T-helper 2 cell treated with Interferon-gamma antibody and Interleukin-4, amounts not matched to agents 5 μg/mL and 100 μg/mL, for 36 hours (primary cell): ENCODE measurements at regions not wholly inside any gene's neighbourhood (a gene's known extent, or its start where the extent isn't known, plus 50 kb on each side); places are given as distances from the start of the nearest gene placed in this dataset.

Source experiments
- DNase-seq: peaks from one replicate; pipeline ENCODE4 v3.0.0; 2021; ENCODE audit warnings: low spot score
- H3K27ac Mint-ChIP-seq: one replicate; pipeline ENCODE4 v1.8.0; 2021; ENCODE audit warnings: mild to moderate bottlenecking, mixed read lengths
- H3K27me3 Mint-ChIP-seq: one replicate; pipeline ENCODE4 v1.8.0; 2021; ENCODE audit warnings: low read depth, mixed read lengths
- H3K36me3 Mint-ChIP-seq: one replicate; pipeline ENCODE4 v1.8.0; 2021; ENCODE audit warnings: low read depth, mixed read lengths
- H3K4me1 Mint-ChIP-seq: one replicate; pipeline ENCODE4 v1.8.0; 2021; ENCODE audit warnings: low read depth, mixed read lengths
- H3K4me3 Mint-ChIP-seq: one replicate; pipeline ENCODE4 v1.8.0; 2022; ENCODE audit warnings: mild to moderate bottlenecking, moderate library complexity, mixed read lengths
- H3K9me3 Mint-ChIP-seq: one replicate; pipeline ENCODE4 v1.8.0; 2021; ENCODE audit warnings: mixed read lengths

DNA sequence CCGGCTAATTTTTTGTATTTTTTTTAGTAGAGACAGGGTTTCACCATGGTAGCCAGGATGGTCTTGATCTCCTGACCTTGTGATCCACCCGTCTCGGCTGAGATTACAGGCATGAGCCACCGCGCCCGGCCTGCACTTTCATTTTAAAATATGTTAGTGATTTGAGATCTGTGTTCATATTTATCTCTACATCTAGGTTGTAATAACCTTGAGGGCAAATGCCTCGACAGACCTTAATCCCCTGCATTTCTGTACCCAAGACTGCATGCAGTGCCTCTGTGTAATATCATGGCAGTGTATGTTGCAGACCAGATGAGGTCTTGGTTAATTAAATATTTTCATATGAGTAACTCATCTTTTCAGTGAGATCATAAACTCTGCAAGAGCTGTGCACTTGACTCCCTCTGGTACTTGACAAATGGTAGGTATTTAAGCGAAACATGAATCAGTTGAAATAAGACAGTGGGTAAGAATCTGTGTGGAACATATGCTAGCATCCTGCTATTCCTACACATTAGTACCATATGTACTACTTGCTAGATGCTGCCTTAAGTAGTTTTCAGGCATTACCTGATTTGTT is 673.9 kb upstream of the ANKRD30A start:
- no peak for DNase-seq
- Mint-ChIP-seq H3K4me1 (no peaks in the 10 kb centered on the region), H3K27ac (no peak overlapping the region), H3K9me3 (peaks cover 25% of the 10 kb centered on the region), H3K36me3 (no peaks in the 10 kb centered on the region), H3K27me3 (no peaks in the 10 kb centered on the region), H3K4me3 (no peak overlapping the region)

DNA sequence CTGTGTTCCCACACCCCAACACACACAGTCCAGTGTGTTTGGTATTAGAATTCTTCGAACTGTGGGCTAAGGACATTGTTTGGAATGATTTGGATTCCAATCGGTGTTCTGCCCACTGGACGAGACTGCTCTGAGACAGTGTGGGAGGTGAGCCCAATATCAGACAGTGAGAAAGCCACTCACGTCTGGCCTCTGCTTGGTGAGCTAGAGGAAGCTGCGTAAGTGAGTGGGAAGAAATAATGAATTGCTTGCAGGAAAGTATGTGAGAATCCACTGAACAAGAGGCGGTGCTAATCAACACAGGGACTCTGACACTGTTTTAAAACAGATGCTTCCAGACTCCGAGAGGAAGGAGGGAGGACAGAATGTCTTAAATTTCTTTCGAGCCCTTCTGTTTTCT is 675.0 kb upstream of the ANKRD30A start:
- Mint-ChIP-seq H3K4me3 (no peak overlapping the region), H3K27me3 (no peaks in the 10 kb centered on the region), H3K27ac (no peak overlapping the region), H3K9me3 (peaks cover 30% of the 10 kb centered on the region), H3K4me1 (no peaks in the 10 kb centered on the region), H3K36me3 (no peaks in the 10 kb centered on the region)
- DNase-seq = no peak

DNA sequence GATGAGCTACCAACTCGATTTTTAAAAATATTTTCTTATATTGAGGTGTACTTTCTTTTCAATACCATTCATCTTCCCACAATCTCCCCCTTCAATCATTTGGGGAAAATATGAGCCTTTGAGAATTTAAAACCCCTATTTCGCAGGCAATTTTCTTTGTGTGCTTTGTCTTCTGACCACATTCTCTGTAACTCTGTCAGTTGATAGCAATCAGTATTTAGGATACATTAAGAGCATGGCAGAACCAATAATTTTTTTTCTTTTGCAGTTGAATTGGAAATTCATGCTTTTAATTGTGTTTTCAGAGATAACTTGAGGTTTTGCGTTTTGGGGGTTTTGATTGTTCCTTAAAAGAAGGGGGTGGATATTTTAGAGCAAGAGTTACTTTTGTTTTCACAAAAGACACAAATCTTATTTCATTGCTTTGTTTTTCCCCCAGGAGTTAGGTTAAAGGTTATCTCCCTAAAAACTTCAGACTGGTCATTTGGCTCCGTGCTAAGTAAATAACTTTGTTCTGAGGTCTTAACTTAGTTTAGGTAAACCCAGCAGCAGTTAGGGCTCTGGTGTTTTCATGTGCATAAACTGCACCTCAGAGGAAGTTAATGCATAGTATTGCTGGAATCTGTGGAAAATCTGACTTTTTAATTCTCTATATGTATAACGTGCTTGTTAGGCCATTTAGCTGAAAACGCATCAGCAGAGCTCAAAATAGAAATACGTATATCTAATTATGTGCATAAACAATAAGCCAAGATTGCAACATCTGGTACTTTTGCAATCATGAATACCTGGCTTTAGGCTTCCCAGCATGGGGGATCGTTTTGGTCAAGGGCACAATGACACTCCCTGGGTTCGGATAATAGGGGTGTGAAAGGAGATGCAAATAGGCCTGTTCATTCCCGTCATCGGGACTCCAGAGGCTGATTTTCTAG is 676.4 kb upstream of the ANKRD30A start:
- Mint-ChIP-seq H3K4me3 (no peak overlapping the region), H3K4me1 (no peaks in the 10 kb centered on the region), H3K9me3 (peaks cover 33% of the 10 kb centered on the region), H3K36me3 (no peaks in the 10 kb centered on the region), H3K27me3 (no peaks in the 10 kb centered on the region), H3K27ac (no peak overlapping the region)
- no peak for DNase-seq

DNA sequence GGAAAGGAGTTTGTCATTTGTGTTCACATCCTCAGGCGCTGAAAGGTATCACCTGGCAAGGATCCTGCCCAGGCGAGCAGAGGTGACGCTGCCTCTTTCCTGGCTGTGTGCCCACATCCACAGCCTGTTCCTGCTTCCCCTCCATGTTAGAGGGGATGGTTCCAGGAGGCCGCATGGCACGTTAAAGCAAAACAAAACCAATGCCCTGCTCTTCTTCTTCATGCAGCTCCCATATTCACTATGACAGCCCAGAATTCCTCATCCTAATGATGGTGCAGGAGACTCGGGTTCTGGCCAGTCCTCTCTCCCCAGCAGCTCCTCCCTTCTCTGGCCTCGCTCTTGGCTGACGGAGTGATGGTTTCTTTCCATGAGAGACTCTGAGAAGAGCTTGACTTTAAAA is 678.5 kb upstream of the ANKRD30A start:
- no peaks in the 10 kb centered on the region for H3K4me1 Mint-ChIP-seq
- DNase-seq = no peak

DNA sequence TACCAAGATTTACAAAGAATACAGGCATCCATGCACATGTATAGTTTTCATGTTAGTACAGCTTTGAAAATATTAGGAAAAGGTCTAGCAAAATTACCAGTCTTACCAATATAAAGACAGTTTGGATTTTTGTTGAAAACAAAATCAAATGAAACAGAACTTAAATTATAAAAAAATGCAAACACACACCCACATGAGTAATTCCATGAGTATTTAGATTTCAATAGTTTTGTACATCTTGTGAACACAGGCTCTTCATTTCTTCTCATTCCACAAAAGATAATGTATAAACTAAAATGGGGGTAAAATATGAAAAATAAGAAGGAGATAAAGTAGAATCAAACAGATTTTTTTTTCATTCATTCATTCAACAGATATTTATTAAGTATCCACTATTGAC is 682.2 kb upstream of the ANKRD30A start:
- DNase-seq = no peak
- no peak overlapping the region for H3K27ac Mint-ChIP-seq
- no peaks in the 10 kb centered on the region for H3K27me3 Mint-ChIP-seq
- H3K4me1 Mint-ChIP-seq = no peaks in the 10 kb centered on the region
- no peak overlapping the region for H3K4me3 Mint-ChIP-seq
- peaks cover 29% of the 10 kb centered on the region for H3K9me3 Mint-ChIP-seq
- no peaks in the 10 kb centered on the region for H3K36me3 Mint-ChIP-seq

More for the DNA sequence above, 678.5 kb upstream of the ANKRD30A start:
- no peaks in the 10 kb centered on the region for H3K27me3 Mint-ChIP-seq
- H3K27ac Mint-ChIP-seq = no peak overlapping the region
- H3K4me3 Mint-ChIP-seq = no peak overlapping the region
- H3K36me3 Mint-ChIP-seq = no peaks in the 10 kb centered on the region
- peaks cover 35% of the 10 kb centered on the region for H3K9me3 Mint-ChIP-seq

DNA sequence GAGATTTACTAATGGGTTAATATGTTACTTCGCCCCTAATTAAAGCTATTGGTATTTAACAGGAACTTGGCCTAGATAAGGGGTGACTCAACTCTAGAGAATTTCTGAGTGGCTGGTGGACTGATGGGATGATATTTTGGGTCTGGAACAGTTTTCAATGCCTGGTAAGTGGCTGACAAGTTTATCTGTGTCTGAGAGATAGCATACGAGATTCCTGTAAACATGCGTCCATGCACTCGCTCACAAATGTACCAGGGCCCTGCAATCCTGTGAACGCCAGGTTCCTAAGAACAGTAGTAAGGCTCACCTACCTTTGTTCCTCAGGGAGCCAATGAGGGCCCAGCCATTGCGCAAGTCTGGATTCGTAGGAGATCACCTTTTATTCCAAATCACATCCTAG is 683.8 kb upstream of the ANKRD30A start:
- Mint-ChIP-seq H3K4me1 (no peaks in the 10 kb centered on the region), H3K27me3 (no peaks in the 10 kb centered on the region), H3K36me3 (no peaks in the 10 kb centered on the region), H3K4me3 (no peak overlapping the region), H3K27ac (no peak overlapping the region), H3K9me3 (peaks cover 33% of the 10 kb centered on the region)
- no peak for DNase-seq

DNA sequence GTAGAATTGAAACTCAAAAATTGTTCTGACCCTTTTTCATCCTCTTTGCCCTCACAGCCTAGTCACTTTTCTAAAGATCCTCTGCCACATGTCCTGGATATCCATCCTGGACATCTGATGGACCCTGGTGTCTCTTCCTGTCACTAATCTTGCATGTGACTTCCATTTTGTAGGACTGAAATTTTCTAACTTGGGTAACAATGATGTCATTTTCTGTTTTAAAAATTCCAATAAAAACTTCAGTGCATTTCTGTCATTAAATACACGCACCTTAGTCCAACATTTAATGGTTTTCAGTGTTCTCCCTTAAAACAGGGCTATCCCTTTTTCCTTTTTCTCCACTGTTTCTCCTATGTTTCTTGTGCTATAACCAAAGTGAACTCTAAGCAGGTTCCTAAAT is 684.9 kb upstream of the ANKRD30A start:
- no peak for DNase-seq
- no peaks in the 10 kb centered on the region for H3K36me3 Mint-ChIP-seq
- peaks cover 28% of the 10 kb centered on the region for H3K9me3 Mint-ChIP-seq
- no peaks in the 10 kb centered on the region for H3K4me1 Mint-ChIP-seq
- H3K27me3 Mint-ChIP-seq = no peaks in the 10 kb centered on the region
- H3K27ac Mint-ChIP-seq = no peak overlapping the region
- no peak overlapping the region for H3K4me3 Mint-ChIP-seq

DNA sequence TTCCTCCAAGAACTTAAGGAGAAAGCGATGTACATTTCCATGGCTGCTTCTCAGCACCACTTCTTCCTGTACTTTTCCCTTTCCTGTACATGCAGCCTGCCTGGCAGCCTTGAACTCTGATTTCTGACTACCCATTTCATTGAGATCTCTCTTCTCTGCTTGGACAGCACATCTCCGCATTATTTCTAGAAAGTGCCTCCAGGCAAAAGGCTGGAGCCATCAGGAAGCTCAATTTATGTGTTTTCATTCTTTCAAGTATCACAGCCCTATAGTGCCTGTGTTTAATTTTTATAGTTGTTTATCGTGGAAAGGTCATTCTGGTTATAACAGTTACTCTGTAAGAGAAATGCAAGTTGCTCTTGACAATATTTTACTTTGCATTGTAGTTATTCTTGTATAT is 688.0 kb upstream of the ANKRD30A start:
- no peak for DNase-seq
- H3K4me3 Mint-ChIP-seq = no peak overlapping the region
- no peaks in the 10 kb centered on the region for H3K36me3 Mint-ChIP-seq
- peaks cover 21% of the 10 kb centered on the region for H3K9me3 Mint-ChIP-seq
- no peaks in the 10 kb centered on the region for H3K27me3 Mint-ChIP-seq
- H3K27ac Mint-ChIP-seq = no peak overlapping the region
- H3K4me1 Mint-ChIP-seq = no peaks in the 10 kb centered on the region

DNA sequence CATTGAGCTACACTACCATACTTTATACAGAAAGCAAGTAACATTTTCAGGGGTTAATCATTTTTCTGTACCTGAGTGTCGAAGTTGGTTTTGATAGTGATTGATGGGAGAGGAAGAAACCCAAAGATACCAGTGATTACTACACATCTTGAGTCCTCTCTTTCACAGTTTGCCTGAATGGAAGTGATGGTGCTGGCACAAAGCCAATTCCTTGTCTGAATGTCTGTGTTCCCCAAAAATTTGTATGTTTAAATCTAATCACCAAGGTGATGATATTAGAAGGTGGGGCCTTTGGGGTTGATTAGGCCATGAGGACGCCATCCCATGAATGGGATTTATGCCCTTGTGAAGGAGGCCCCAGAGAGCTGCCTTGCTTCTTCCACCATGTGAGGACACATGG is 696.9 kb upstream of the ANKRD30A start:
- no peak for DNase-seq
- Mint-ChIP-seq H3K36me3 (no peaks in the 10 kb centered on the region), H3K4me3 (no peak overlapping the region), H3K27me3 (no peaks in the 10 kb centered on the region), H3K4me1 (no peaks in the 10 kb centered on the region), H3K27ac (no peak overlapping the region), H3K9me3 (peaks cover 29% of the 10 kb centered on the region)

DNA sequence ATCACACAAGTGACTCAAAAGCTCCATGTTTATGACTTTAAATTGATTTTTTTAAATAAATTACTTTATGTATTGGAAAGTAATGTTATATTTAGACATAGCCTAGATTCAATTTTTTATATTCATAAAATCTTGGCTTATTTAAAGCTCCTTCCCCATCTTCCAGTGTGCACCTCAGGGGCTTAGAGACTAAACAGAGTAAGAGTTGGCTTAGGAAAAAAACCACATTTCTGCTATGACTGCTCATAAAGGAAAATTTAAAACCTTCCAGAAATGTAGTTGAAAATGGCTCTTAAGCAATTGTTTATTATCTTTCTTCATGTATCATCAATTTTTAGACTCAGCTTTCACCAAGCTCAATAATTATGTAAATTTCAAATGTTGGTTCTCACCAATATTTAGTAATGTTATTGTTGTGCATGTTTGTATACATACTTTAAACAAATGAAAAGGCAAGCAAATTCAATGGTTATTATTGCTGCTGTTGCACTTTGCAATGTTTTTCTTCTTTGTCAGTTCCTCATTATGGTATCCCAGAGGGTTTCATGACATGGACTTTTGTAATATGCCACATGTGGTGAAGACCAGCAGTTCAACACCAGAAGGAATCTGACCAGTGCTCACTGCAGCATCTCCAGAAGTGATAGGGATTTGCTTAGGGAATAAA is 700.1 kb upstream of the ANKRD30A start:
- H3K36me3 Mint-ChIP-seq = no peaks in the 10 kb centered on the region
- no peak overlapping the region for H3K27ac Mint-ChIP-seq
- H3K9me3 Mint-ChIP-seq = peaks cover 35% of the 10 kb centered on the region
- H3K4me1 Mint-ChIP-seq = no peaks in the 10 kb centered on the region
- H3K27me3 Mint-ChIP-seq = no peaks in the 10 kb centered on the region
- no peak overlapping the region for H3K4me3 Mint-ChIP-seq
- no peak for DNase-seq

DNA sequence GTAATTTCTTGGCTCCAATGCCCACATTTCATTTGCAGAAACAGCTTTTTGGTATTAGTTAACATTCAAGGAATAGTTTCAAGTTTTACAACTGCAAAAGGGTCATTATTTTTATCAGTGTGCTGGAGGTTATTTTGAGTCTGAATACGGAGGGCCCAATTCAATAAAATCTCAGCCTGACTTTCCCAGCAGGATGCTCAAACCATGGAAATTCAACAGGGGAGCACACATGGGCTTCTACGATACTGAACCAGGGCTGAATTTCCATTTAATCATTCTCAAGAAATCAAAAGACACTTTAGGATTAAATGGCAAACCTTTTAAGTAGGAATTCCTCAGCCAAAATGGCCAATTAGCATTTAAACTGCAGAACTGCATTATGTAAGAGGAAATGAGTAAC is 700.9 kb upstream of the ANKRD30A start:
- H3K9me3 Mint-ChIP-seq = peaks cover 28% of the 10 kb centered on the region
- no peaks in the 10 kb centered on the region for H3K36me3 Mint-ChIP-seq
- H3K27ac Mint-ChIP-seq = no peak overlapping the region
- H3K4me3 Mint-ChIP-seq = no peak overlapping the region
- DNase-seq = no peak
- no peaks in the 10 kb centered on the region for H3K27me3 Mint-ChIP-seq
- H3K4me1 Mint-ChIP-seq = no peaks in the 10 kb centered on the region

DNA sequence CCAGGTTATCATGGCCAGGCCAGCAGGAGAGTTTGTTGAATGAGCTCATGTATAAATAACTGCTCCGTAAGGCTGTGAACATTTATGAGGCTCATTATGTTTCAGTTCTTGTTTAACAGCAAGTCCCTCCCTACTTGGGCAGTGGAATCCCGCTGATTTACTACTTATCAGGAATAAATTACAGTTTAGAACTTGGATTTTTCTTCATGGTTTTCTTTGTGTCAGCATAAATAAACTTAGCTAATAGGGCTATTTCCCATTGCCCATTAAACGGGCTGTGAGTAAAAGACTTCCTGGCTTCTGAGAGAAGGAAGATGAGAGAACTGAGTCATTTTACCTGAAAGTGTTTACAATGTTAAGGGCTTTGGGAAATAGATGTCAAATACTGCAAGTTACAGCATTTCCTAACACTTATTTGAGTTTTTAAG is 701.6 kb upstream of the ANKRD30A start:
- no peak for DNase-seq
- Mint-ChIP-seq H3K9me3 (peaks cover 33% of the 10 kb centered on the region), H3K4me3 (no peak overlapping the region), H3K4me1 (no peaks in the 10 kb centered on the region), H3K27me3 (no peaks in the 10 kb centered on the region), H3K27ac (no peak overlapping the region), H3K36me3 (no peaks in the 10 kb centered on the region)

DNA sequence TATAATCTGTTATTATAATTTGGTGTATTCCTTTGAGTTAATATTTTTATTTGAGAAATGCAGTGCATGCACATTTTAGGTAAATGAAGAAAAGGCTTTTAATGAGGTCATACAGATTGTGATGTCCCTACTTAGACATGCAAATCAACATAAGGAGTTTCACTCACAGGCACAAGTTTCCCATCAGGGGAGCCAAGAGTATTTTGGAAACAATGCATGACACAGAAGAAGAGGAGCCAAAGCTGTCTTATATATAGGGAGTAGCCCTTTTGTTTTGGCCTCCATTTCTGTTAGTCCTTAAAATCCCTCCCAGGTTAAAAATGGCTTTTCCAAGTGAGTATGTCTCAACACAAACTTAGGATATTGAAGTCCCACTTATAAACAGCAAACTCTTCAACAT is 703.4 kb upstream of the ANKRD30A start:
- Mint-ChIP-seq H3K4me3 (no peak overlapping the region), H3K27me3 (no peaks in the 10 kb centered on the region), H3K9me3 (peaks cover 43% of the 10 kb centered on the region), H3K27ac (no peak overlapping the region), H3K4me1 (no peaks in the 10 kb centered on the region), H3K36me3 (no peaks in the 10 kb centered on the region)
- no peak for DNase-seq

DNA sequence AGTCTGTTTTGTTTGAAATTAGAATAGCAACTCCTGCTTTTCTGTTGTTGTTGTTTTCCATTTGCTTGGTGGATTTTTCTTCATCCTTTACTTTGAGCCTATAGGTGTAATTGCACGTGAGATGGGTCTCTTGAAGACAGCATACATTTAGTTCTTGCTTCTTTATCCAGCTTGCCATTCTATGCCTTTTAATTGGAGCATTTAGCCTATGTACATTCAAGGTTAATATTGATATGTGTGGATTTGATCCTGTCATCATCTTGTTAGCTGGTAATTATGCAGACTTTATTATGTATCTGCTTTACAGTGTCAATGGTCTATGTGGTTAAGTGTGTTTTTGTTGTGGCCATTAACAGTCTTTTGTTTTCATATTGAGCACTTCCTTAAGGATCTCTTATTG is 708.9 kb upstream of the ANKRD30A start:
- Mint-ChIP-seq H3K9me3 (peaks cover 59% of the 10 kb centered on the region), H3K27ac (no peak overlapping the region), H3K27me3 (no peaks in the 10 kb centered on the region), H3K36me3 (no peaks in the 10 kb centered on the region), H3K4me1 (no peaks in the 10 kb centered on the region), H3K4me3 (no peak overlapping the region)
- DNase-seq = no peak
